ENCODE measurements at regions not wholly inside any gene's neighbourhood (a gene's known extent, or its start where the extent isn't known, plus 50 kb on each side); places are given as distances from the start of the nearest gene placed in this dataset.

DNA sequence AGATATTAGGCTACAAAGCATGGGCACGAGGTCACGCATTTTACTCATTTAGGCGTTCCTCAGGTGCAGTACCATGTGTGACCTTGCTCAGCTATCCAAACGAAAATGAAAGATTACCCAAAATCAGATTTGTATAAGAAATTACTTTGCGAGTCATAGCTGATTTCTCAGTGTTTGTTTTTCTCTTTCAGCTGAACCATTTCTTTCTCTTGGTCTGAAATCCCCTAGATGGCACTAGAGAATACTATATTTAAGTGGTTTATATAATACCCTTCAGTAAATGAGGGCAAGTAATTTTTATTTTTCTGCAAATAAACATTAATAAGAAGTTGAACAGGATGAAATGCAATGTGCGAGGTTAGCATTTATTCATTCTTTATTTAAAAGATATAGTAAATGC lies 496.6 kb downstream of the STIM2 start:
- H3K36me3 ChIP-seq (ENCODE audit: control insufficient read depth, insufficient read depth, low read length) = no peaks in the 10 kb centered on the region
- H3K27me3 ChIP-seq (ENCODE audit: control insufficient read depth, insufficient read depth, low read length) = no peaks in the 10 kb centered on the region
- no peak overlapping the region for H3K4me3 ChIP-seq (ENCODE audit: low read depth, low read length)
- no peak for DNase-seq (ENCODE audit: low read depth)
- no peak for TF ChIP-seq CTCF (IDR thresholded peaks at IDR 0.05; ENCODE audit: insufficient read depth, low read length, poor library complexity, severe bottlenecking)

DNA sequence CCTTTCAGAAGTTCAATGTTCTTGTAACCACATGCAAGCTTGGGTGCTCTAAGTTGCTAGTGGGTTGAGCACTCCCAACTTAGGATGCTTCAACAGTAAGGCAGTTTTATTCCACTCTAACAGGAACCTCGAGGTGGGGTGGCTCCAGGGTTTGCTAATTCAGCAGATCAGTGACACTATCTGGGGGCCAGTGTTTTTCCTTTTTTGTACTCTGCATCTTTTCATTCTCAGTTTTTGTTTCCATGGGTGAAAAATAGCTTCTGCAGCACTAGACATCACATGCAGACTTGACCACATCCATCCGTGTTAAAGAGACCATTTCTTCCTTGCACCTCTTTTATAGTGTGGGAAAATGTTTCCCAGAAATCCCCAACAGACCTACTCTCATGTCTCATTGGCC lies 497.6 kb downstream of the STIM2 start:
- TF ChIP-seq CTCF (IDR thresholded peaks at IDR 0.05; ENCODE audit: insufficient read depth, low read length, poor library complexity, severe bottlenecking) = no peak
- H3K27me3 ChIP-seq (ENCODE audit: control insufficient read depth, insufficient read depth, low read length) = no peaks in the 10 kb centered on the region

GRCh38 chr4:27360131-27360530 lies 499.5 kb downstream of the STIM2 start:
- TF ChIP-seq CTCF (IDR thresholded peaks at IDR 0.05; ENCODE audit: insufficient read depth, low read length, poor library complexity, severe bottlenecking) = no peak
- Histone ChIP-seq H3K27me3 (ENCODE audit: control insufficient read depth, insufficient read depth, low read length) (no peaks in the 10 kb centered on the region), H3K4me3 (ENCODE audit: low read depth, low read length) (no peak overlapping the region), H3K36me3 (ENCODE audit: control insufficient read depth, insufficient read depth, low read length) (no peaks in the 10 kb centered on the region)
- no peak for DNase-seq (ENCODE audit: low read depth)

More for the DNA sequence above, 497.6 kb downstream of the STIM2 start:
- H3K36me3 ChIP-seq (ENCODE audit: control insufficient read depth, insufficient read depth, low read length) = no peaks in the 10 kb centered on the region
- no peak overlapping the region for H3K4me3 ChIP-seq (ENCODE audit: low read depth, low read length)
- no peak for DNase-seq (ENCODE audit: low read depth)

GRCh38 chr4:27360790-27361267 lies 500.2 kb downstream of the STIM2 start:
- H3K4me3 ChIP-seq (ENCODE audit: low read depth, low read length) = no peak overlapping the region
- H3K36me3 ChIP-seq (ENCODE audit: control insufficient read depth, insufficient read depth, low read length) = no peaks in the 10 kb centered on the region
- H3K27me3 ChIP-seq (ENCODE audit: control insufficient read depth, insufficient read depth, low read length) = no peaks in the 10 kb centered on the region
- no peak for DNase-seq (ENCODE audit: low read depth)
- no peak for TF ChIP-seq CTCF (IDR thresholded peaks at IDR 0.05; ENCODE audit: insufficient read depth, low read length, poor library complexity, severe bottlenecking)

DNA sequence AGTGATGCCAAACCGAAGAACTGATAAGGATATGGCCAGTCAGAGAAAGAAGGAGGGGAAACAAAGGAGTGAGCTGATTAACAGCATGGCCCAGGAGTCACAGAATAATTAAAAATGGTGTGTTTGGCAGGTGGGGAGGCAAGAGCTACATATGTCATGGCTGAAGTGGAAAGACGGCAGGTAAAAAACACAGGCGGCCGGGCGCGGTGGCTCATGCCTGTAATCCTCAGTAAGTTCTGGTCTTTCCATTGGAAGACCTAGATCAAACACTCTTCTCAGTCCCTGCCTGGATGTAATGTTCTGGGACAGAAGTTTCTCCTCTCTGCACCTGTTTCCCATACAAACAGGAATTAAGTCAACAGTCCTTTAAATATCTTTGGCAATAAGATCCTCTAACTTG lies 503.9 kb downstream of the STIM2 start:
- no peak for DNase-seq (ENCODE audit: low read depth)
- Histone ChIP-seq H3K4me3 (ENCODE audit: low read depth, low read length) (no peak overlapping the region), H3K36me3 (ENCODE audit: control insufficient read depth, insufficient read depth, low read length) (no peaks in the 10 kb centered on the region), H3K27me3 (ENCODE audit: control insufficient read depth, insufficient read depth, low read length) (no peaks in the 10 kb centered on the region)
- TF ChIP-seq CTCF (IDR thresholded peaks at IDR 0.05; ENCODE audit: insufficient read depth, low read length, poor library complexity, severe bottlenecking) = no peak

DNA sequence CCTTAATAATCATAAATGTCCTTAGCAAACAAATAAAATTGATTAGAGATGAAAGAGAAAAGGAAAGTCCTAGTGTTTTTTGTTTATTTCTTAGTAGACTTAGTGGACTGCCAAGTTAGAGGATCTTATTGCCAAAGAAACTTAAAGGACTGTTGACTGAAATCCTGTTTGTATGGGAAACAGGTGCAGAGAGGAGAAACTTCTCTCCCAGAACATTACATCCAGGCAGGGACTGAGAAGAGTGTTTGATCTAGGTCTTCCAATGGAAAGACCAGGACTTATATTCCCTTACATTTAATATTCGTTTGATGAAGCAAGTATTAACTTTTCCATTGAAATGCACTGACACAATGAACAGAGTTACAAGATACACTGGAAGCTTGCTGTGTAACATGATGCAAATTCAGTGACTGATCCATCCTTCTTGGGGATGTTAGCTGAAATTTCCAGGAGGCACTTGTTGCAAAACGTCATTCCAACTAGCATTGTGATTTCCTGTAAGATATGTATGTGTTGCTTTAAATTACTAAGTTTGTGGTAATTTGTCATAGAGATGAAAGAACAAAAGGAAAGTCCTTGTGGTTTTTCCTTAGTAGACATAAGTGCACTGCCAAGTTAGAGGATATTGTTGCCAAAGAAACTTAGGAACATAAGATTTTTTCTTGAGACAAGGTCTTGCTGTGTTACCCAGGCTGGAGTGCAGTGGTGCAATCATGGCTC lies 505.6 kb downstream of the STIM2 start:
- Histone ChIP-seq H3K27me3 (ENCODE audit: control insufficient read depth, insufficient read depth, low read length) (no peaks in the 10 kb centered on the region), H3K4me3 (ENCODE audit: low read depth, low read length) (no peak overlapping the region), H3K36me3 (ENCODE audit: control insufficient read depth, insufficient read depth, low read length) (no peaks in the 10 kb centered on the region)
- no peak for DNase-seq (ENCODE audit: low read depth)
- TF ChIP-seq CTCF (IDR thresholded peaks at IDR 0.05; ENCODE audit: insufficient read depth, low read length, poor library complexity, severe bottlenecking) = no peak
